ENCODE measurements at regions not wholly inside any gene's neighbourhood (a gene's known extent, or its start where the extent isn't known, plus 50 kb on each side); places are given as distances from the start of the nearest gene placed in this dataset.

GRCh38 chr1:221241157-221241556 is 361.9 kb downstream of the HLX start:
- TF ChIP-seq EZH2 (IDR thresholded peaks at IDR 0.05; ENCODE audit: insufficient read depth, poor library complexity, severe bottlenecking) (no peak), EZH2phosphoT487 (IDR thresholded peaks at IDR 0.05; ENCODE audit: insufficient read depth, low read depth) (no peak)
